22Rv1 (cell line): ENCODE measurements at regions not wholly inside any gene's neighbourhood (a gene's known extent, or its start where the extent isn't known, plus 50 kb on each side); places are given as distances from the start of the nearest gene placed in this dataset.

Experiments used
- ZFX ChIP-seq: fragments of 450-650 bp; IDR thresholded peaks from 2 replicates; pipeline ENCODE4 v1.6.1; 2017; ENCODE audit warnings: antibody characterized with exemption, borderline replicate concordance
- TF ChIP-seq, protein P1 (sequence below): fragments of 450-650 bp; IDR thresholded peaks from 2 replicates; pipeline ENCODE4 v1.5.1; 2017; ENCODE audit warnings: mild to moderate bottlenecking

- TF ChIP-seq, protein P1, sequence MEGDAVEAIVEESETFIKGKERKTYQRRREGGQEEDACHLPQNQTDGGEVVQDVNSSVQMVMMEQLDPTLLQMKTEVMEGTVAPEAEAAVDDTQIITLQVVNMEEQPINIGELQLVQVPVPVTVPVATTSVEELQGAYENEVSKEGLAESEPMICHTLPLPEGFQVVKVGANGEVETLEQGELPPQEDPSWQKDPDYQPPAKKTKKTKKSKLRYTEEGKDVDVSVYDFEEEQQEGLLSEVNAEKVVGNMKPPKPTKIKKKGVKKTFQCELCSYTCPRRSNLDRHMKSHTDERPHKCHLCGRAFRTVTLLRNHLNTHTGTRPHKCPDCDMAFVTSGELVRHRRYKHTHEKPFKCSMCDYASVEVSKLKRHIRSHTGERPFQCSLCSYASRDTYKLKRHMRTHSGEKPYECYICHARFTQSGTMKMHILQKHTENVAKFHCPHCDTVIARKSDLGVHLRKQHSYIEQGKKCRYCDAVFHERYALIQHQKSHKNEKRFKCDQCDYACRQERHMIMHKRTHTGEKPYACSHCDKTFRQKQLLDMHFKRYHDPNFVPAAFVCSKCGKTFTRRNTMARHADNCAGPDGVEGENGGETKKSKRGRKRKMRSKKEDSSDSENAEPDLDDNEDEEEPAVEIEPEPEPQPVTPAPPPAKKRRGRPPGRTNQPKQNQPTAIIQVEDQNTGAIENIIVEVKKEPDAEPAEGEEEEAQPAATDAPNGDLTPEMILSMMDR = no peak
- TF ChIP-seq ZFX = no peak
These were observed 324.0 kb upstream of the IL12A start for GRCh38 chr3:159664653-159665052.
